Spinal cord (tissue), 9 donors: ENCODE measurements at regions not wholly inside any gene's neighbourhood (a gene's known extent, or its start where the extent isn't known, plus 50 kb on each side); places are given as distances from the start of the nearest gene placed in this dataset.
A peak's percentile ranks its signal among the peaks of the same experiment; 100 is the strongest.

Experiments used
- DNase-seq, 6 donors: peaks; one replicate each; pipeline versions ENCODE4 v3.0.0 to v3.0.0-alpha.2; 2013 to 2015; ENCODE audit warnings: low spot score in 6 of 6, low read depth in 4 of 6
- H3K27ac ChIP-seq: one replicate; pipeline ENCODE4 v1.5.1; 2013; ENCODE audit warnings: low read depth, low read length, control low read depth
- H3K27me3 ChIP-seq: one replicate; pipeline ENCODE4 v1.6.1; 2013; ENCODE audit warnings: low read length; ENCODE audit not compliant: control insufficient read depth, insufficient read depth
- H3K36me3 ChIP-seq: one replicate; pipeline ENCODE4 v1.6.1; 2013; ENCODE audit warnings: low read length; ENCODE audit not compliant: control insufficient read depth, insufficient read depth
- H3K4me1 ChIP-seq: one replicate; pipeline ENCODE4 v1.6.1; 2013; ENCODE audit warnings: low read length; ENCODE audit not compliant: control insufficient read depth, insufficient read depth
- H3K4me3 ChIP-seq: one replicate; pipeline ENCODE4 v1.5.1; 2013; ENCODE audit warnings: low read depth, low read length, control low read depth
- H3K9me3 ChIP-seq: one replicate; pipeline ENCODE4 v1.6.1; 2013; ENCODE audit warnings: low read length; ENCODE audit not compliant: control insufficient read depth, insufficient read depth
- WGBS: methylation state at CpG from one replicate; pipeline ENCODE4 v1.1.5; 2013; ENCODE audit warnings: missing lambda C conversion rate; ENCODE audit not compliant: insufficient coverage; 5-methylcytosine and 5-hydroxymethylcytosine counted together
- donor health status: healthy.

DNA sequence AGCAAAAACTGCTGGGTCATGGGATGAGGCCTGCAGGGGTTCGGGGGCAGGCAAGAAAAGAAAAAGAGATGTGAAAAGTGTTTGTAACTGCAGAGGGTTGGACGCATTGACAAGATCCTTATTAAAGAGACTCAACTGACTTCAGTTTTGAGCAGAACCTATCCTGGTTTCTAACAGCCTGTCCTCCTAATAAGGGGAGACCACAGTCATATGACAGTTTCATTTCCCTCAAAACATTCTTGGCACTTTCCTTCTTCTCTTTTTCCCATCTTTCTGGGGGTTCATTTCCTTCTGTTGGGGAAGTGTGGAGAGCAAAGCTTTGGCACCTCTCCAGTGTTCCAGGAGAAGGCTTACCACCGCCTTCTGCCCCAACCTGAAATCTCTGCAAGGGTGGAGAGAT lies 118.5 kb downstream of the MAF start:
- H3K4me1 ChIP-seq: no peaks in the 10 kb centered on the region
- 100% methylated on average over 2 of the region's 3 CpGs for WGBS
- H3K27me3 ChIP-seq: no peaks in the 10 kb centered on the region
- H3K4me3 ChIP-seq: no peak overlapping the region
- DNase-seq: peak in 1 of 6 donors; percentile 6
- H3K9me3 ChIP-seq: no peaks in the 10 kb centered on the region
- H3K36me3 ChIP-seq: no peaks in the 10 kb centered on the region
- H3K27ac ChIP-seq: no peak overlapping the region

DNA sequence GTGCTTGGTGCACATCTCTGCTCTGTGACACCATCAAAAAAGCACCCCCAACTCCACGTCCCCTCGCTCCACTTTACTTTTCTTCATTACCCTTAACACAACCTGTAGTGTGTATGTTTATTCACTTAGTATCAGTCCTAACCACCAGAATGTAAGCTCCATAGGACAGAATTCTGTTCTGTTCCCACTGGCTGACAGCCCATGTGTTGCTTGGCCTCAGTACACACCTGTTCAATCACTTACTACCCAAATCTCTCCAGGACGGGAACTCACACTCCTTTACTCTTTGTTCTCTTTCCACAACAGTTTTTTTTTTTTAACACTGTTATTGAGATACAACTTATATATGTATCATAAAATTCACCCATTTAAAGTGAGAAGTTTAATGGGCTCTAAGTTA lies 119.6 kb downstream of the MAF start:
- Histone ChIP-seq H3K27me3 (no peaks in the 10 kb centered on the region), H3K36me3 (no peaks in the 10 kb centered on the region), H3K4me1 (no peaks in the 10 kb centered on the region), H3K9me3 (no peaks in the 10 kb centered on the region), H3K27ac (no peak overlapping the region), H3K4me3 (no peak overlapping the region)
- no peak for DNase-seq
- WGBS: no CpG with 5 or more reads among the region's 3 CpGs

DNA sequence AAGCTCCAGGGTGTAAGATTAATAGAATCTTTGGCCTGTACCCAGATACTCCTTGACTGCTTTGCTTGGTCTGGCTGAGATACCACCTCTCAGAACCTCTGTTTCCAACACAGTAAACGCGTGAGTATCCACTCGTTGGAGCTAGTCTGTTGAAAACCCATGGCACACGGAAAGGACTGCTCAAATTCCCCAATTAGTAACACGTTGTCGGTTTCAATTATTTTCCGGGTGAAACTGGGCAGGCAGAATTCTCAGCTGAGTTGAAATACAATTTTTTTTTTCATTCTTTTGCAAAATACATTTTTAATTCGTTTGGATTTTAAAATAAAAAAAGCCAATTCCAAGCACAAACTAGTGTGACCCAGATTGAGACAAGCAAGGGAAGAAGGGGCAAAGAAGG lies 120.5 kb downstream of the MAF start:
- Histone ChIP-seq H3K27ac (no peak overlapping the region), H3K36me3 (no peaks in the 10 kb centered on the region), H3K4me1 (no peaks in the 10 kb centered on the region), H3K4me3 (no peak overlapping the region), H3K27me3 (no peaks in the 10 kb centered on the region), H3K9me3 (no peaks in the 10 kb centered on the region)
- 76% methylated on average over 6 of the region's 8 CpGs for whole genome bisulfite sequencing
- DNase-seq: no peak

DNA sequence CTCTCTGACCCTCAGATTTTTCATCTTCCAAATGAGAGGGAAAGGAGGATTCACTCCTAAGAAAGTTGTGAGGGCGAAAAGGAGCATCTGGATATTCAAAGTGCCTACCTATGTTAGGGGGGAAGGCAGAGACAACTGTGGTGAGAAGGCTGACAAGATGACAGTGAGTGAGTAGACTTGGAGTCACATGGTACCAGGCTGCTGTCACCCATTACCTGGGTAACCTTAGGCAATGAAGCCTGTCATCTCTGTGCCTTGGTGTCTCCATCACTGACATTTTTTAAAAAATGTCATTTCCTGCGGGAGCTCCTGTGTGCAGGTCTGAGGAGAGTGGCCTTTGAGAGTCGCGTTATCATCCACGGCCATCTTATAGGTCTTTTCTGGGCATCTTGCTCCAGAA lies 124.0 kb downstream of the MAF start:
- no peak overlapping the region for H3K27ac ChIP-seq
- H3K4me3 ChIP-seq: no peak overlapping the region
- 92% methylated on average over 5 of the region's 5 CpGs for WGBS
- H3K27me3 ChIP-seq: no peaks in the 10 kb centered on the region
- H3K36me3 ChIP-seq: no peaks in the 10 kb centered on the region
- H3K4me1 ChIP-seq: no peaks in the 10 kb centered on the region
- no peak for DNase-seq
- H3K9me3 ChIP-seq: no peaks in the 10 kb centered on the region

DNA sequence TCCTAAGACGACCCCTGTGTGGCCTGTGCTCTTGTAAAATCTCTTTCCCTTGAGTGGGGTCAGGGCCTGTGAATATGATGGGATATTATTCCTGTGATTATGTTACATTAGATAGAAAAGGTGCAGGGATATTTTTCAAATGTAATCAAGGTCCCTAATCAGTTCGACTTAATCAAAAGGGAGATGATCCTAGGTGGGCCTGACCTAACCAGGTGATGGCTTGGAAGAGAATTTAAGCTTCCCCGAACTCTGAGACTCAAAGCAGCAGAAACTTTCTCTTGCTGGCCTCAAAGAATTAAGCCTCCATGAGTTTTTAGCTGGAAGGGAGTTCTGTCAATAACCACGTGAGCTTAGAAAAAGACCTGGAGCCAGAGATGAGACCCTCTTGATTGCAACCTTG lies 124.7 kb downstream of the MAF start:
- Histone ChIP-seq H3K27ac (no peak overlapping the region), H3K27me3 (no peaks in the 10 kb centered on the region), H3K4me1 (no peaks in the 10 kb centered on the region), H3K9me3 (no peaks in the 10 kb centered on the region), H3K4me3 (no peak overlapping the region), H3K36me3 (no peaks in the 10 kb centered on the region)
- no peak for DNase-seq
- 88% methylated on average over 4 of the region's 4 CpGs for WGBS

DNA sequence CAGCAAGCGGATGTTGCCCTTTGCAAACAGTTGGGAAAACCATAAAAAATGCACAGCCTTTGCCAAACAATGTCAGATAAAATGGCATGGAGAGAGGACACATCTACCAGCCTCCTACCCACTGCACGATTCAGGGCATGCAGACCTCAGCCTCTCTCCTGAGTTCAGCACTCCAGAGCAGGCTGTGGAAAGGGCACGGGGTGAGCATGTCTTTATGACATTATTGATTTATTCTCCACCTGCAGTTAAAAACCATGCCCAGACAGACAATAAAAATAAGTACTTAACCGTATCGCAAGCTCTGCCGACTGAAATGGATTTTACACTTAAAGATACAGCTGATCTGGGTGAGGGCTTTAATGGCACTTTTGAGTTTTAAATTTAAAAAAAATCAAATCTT lies 127.1 kb downstream of the MAF start:
- peak in 1 of 6 donors; percentile 27 for DNase-seq
- no peaks in the 10 kb centered on the region for H3K36me3 ChIP-seq
- H3K27me3 ChIP-seq: no peaks in the 10 kb centered on the region
- H3K27ac ChIP-seq: no peak overlapping the region
- no peaks in the 10 kb centered on the region for H3K4me1 ChIP-seq
- WGBS: 73% methylated on average over 2 of the region's 6 CpGs
- no peaks in the 10 kb centered on the region for H3K9me3 ChIP-seq
- H3K4me3 ChIP-seq: no peak overlapping the region

DNA sequence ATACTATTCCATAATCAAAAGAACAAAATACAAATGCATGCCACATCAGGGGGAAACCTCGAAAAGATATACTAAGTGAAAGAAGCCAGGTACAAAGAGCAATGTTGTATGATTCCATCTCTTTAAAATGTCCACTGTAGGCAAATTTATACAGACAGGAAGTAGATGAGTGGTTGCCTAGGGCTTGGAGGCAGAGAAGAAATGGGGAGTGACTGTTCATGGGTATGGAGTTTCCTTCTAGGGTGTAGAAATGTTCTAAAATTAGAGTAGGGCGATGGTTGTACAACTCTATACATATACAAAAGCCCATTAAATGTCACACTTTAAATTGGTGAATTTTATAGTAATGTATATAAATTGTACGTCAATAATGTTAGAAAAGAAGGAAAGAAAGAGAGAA lies 128.1 kb downstream of the MAF start:
- WGBS: 100% methylated on average over 1 of the region's 3 CpGs
- Histone ChIP-seq H3K27ac (no peak overlapping the region), H3K4me1 (no peaks in the 10 kb centered on the region), H3K9me3 (no peaks in the 10 kb centered on the region), H3K27me3 (no peaks in the 10 kb centered on the region), H3K36me3 (no peaks in the 10 kb centered on the region), H3K4me3 (no peak overlapping the region)
- no peak for DNase-seq

DNA sequence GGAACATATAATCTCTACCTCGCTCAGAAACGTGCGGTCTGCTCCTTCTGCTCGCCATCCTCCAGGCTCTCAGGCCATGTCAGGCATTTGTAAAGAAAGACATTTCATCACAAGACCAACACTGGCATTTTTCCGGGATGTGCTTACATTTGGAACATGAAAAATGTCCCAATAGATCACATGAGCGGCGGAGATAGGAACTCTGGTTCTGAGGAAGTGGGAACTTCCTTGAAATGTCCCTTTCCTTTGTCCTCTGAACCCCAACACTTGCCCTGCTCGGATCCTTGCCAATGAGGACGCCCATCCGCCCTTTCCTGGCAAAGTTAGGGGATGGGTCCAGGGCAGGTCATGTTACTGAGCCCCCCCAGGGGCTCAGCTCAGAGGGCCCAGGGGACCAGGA lies 130.5 kb downstream of the MAF start:
- Histone ChIP-seq H3K27ac (no peak overlapping the region), H3K4me1 (no peaks in the 10 kb centered on the region), H3K4me3 (no peak overlapping the region), H3K36me3 (no peaks in the 10 kb centered on the region), H3K9me3 (no peaks in the 10 kb centered on the region), H3K27me3 (no peaks in the 10 kb centered on the region)
- 90% methylated on average over 6 of the region's 10 CpGs for WGBS
- peak in 1 of 6 donors; percentile 10 for DNase-seq

DNA sequence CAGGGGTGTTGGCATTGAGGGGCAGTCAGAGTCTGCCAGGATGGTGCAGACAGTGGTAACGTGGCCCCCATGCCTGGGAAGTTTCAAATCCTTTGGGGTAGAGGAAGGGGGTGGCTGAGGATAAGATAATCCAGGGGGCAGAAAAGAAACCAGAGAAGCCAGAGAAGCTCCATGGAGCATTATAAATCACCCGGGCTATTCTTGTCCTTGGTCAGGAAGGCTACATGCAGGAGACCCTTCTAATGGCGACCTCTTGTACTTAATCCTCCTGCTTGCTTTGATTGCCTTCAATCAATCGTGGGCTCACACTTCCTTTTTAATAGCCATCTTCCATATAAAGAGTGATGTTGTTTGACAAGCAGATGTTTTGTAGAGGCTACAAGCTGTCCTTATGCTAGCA lies 131.9 kb downstream of the MAF start:
- no peak overlapping the region for H3K4me3 ChIP-seq
- H3K9me3 ChIP-seq: no peaks in the 10 kb centered on the region
- 92% methylated on average over 2 of the region's 4 CpGs for WGBS
- no peaks in the 10 kb centered on the region for H3K36me3 ChIP-seq
- DNase-seq: no peak
- H3K27ac ChIP-seq: no peak overlapping the region
- no peaks in the 10 kb centered on the region for H3K27me3 ChIP-seq
- no peaks in the 10 kb centered on the region for H3K4me1 ChIP-seq

DNA sequence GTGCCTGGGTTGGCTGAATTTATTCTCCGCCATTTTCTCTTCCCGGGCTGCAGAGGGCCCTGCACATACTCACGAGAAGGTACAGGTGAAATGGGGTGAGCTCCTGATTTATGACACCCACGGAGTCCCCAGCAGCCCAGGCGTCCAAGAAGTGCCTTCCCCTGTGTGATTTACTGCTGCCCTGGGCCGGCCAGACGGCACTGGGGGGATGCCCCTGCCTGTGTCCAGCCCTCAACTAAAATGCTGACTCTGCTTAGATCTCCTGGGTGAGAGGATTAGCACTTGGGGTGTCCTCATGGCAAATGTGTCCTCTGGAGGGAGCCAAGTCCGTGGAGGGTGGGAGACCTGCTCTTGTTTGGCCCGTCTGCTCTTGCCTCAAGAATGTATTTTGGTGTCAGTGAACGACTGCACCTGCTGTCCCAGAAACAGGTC lies 132.4 kb downstream of the MAF start:
- Histone ChIP-seq H3K27ac (no peak overlapping the region), H3K4me1 (no peaks in the 10 kb centered on the region), H3K27me3 (no peaks in the 10 kb centered on the region), H3K36me3 (no peaks in the 10 kb centered on the region), H3K9me3 (no peaks in the 10 kb centered on the region), H3K4me3 (no peak overlapping the region)
- WGBS: 68% methylated on average over 9 of the region's 10 CpGs
- DNase-seq: no peak
